HG03064 (cell line): ENCODE measurements at regions not wholly inside any gene's neighbourhood (a gene's known extent, or its start where the extent isn't known, plus 50 kb on each side); places are given as distances from the start of the nearest gene placed in this dataset.
A peak's percentile ranks its signal among the peaks of the same experiment; 100 is the strongest.

ENCODE experiments used
- ATAC-seq: cut with Tn5 transposase; IDR thresholded peaks from one replicate; pipeline ENCODE4 v1.9.1; 2021; ENCODE audit warnings: low read depth; ENCODE audit not compliant: unreplicated experiment

DNA sequence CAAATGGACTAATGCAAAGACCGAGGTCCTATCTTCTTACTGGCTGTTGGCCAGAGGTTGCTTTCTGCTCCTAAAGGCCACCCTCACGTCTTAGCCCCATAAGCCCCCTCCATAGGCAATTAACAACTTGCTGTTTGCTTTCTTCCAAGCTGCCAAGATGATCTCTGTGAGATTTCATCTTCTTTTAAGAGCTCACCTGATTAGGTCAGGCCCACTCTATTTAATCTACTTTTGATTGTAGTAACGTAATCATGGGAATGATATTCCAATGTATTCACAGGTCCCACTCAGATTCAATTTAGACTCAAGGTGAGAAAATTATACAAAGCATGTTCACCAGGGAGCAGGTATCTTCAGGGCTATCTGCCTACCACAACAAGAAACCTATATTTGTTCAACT is 84.4 kb upstream of the RAD23B start:
- ATAC-seq, result no peak

DNA sequence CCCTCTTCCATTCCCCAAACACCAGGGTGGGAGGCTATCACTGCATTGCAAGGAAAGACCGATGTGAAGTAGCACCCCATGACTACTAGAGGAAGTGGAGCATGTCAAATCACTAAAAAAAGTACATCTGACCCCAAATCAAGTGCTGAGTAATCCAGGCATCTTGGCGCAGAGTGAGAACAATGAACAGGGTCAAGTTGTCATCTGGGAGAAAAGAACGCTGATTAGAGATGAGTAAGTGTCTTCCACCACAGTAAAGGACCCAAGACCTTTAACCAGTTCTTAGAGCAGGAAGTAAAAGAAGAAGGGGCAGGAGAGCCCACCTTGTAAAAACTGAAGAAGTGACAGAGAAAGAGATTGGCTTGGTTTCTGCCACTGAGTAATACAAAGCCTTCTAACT is 75.0 kb upstream of the RAD23B start:
- no peak for ATAC-seq

DNA sequence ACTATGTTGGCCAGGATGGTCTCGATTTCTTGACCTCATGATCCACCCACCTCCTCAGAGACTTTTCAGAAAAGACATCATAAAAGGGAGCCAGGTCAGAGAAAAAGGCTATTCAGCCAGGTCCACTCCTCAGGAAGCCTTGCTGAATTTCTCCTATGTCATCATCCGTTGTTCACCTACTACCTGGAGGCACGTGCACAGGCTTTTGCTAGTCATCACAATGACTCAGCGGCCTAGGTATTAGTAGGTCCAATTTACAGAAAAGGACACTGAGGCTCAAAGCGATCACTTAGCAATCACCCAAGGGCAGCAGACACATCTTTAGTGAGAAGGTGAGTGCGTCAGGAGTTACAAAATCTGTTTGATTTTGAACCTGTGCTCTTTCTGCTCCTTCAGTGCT is 72.3 kb upstream of the RAD23B start:
- no peak for ATAC-seq

DNA sequence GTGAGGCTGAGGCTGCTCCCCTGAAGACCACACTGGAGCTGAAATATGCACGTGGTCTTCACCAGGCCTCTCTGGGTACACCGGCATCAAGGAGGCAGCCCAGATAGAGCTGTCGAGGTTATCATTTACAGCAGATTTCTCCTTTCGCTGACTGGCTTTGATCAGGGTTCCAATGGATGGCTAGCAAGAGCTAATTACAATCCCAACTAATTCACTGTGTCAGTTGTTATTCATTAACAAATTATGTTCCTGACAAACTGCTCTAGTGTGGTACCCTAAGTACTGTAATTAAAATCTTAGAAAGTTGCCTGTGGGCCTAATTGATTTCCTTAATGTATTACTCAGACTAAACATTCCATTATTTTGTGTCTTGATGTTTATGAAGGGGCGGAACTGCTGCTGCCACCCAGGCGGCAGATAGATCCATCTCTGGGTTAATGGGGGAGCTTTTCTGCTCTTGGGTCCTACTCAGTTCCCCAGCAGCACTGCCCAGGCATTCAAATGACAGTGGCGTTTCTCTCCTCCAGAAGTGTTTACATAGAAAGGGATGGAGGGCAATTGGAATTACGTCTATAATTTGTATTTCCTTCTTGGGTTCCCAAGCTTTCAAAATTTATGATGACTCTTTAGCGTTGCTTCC is 71.7 kb upstream of the RAD23B start:
- no peak for ATAC-seq

DNA sequence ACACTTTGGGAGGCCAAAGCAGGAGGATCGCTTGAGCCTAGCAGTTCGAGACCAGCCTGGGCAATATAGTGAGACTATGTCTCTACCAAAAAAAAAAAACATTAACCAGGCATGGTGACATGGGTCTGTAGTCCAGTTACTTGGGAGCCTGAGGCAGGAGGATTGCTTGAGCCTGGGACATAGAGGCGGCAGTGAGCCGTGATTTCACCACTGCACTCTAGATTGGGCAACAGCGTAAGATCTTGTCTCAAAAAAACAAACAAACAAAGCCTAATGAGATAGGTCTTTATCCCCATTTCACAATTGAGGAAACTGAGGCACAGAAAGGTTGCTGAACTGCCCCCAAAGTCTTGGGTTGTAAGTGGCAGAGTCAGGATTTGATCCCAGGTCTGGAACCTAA is 70.5 kb upstream of the RAD23B start:
- ATAC-seq, result no peak

DNA sequence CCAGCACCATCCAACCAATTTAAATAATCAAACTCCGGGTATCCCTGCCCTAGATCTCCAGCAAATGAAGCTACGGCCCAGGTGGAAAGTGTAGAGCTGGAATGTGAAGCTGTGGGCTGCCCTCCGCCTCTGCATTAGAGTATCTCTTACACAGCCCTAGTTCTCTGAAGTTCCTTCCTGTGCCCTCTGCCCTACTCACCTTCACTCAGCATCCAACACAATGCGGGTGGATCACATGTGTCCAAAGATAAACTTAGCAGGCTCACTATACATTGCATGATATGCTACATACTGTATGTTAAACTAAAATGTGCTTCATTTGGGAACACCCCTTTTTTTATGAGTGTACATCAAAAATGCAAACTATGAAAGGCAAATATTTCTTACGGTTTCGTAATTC is 70.0 kb upstream of the RAD23B start:
- peak; percentile 10 for ATAC-seq

DNA sequence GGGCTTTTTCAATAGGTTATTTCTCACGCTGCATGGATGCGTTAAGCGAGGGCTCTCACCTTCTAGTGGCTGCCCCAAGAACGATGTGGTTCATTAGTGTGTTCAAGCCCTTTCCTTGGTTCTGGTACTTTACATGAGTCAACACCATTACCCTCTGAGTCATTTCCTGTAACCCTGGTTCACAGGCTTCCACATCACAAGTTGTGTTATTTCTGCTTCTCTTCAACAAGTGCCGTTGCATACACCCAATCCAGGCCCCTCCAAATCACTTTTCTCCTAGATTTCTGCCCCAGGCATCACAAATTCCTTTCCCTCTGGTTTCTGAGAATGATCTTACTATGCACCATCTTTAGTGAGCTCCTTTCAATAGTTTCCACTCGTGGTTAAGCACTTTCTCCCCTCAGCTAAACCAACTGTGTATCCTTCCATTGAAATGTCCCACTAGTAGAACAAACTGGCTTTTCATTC is 69.5 kb upstream of the RAD23B start:
- ATAC-seq, result peak; percentile 83

DNA sequence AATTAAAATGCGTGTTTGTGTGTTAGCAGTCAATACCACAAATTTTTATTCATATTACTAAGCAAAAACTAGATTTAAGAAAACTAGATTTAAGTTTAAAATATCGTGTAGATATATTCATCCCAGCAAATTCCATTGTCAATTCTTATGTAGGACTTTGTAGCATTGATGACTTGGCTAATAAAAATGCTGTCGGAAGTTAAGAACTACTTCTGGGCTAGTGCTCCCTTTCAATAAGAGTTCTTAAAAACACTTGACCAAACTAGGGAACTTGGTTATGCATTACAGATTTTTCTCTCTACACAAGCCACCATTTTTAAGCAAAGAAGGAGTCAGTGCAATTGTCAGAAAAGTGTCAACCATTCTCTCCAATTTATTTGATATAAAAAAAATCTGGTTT is 68.7 kb upstream of the RAD23B start:
- no peak for ATAC-seq

DNA sequence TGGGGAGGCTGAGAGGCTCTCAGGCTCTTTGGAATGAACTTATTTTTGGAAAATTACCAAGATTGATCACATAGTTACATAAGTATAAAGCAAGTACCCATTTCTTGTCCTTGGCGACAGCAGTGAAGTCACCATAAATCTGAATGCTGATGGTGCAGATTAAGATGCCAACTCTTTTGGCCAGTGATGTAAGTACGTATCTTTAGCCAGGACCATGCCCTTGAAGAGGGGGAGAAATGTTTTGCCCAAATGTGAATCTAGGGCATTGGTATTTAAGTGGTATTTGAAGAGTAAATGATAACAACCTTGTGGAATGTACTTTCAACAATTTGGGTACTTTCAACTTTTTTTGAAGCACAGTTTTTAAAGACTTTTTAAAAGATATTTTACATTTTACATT is 68.2 kb upstream of the RAD23B start:
- ATAC-seq, result no peak

DNA sequence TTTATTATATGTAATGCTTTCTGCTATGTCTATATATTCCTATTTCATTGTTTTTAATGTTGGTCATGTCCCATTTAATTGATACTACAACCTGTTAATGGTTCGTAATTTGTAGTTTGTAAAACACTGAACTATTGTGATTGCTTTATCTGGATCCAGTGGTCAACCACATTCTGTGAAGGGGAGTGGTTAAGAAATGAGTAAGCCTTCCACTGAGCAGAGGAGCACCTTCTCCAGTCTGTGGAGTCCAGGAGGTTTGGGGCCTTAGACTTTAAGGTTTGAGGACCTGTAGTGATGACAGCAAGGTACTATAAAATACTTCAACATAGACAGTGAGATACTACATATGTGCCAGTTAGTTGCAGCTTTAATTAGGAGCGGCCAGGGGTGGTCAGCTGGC is 67.7 kb upstream of the RAD23B start:
- ATAC-seq, result no peak

DNA sequence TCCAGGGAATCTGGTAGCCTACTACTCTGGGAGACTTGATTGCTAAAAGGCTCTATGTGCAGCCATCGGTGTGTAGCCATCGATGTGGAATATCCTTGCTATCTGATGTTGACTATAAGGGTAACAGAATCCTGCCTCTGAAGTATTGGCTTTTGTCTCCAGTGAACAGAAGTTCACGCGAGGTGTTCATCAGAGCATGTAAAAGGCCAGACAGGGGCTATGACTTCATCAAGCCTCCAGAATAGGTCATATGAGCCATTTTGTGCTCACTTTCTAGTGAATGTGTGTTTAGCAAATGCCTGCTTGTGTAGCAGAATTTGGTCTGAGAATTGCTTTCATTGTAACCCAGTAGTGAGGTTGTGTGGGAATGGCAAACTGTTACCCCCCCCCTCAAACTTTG is 66.8 kb upstream of the RAD23B start:
- ATAC-seq, result no peak

DNA sequence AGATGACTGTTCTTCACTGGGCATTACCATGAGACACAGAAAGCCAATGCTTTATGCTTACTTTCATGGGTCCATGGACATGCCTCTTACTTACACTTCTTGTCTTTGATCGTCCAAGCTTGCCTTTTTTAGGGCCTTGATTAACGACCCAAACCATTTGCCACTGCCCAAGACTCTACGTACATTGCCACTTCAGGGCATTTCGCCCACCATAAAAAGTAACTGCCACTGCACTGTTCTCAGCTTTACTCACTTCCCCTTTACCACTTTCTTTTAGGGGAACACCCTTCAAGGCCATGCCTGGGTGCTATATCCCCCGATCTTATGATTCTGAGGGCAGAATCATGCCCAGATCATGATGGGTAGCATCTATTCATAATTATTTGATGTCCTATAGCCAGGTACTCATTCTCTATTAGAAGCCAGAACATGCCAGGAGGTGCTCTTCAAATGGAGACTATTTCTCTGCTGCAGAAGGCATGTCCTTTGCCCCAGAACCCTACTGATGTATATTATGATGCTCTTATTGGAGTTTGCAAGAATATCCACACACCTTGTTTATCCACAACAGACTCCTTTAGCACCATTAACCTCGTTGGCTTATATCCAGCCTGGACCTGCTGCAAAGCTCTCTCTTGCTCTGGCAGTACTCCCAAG is 64.1 kb upstream of the RAD23B start:
- peak; percentile 88 for ATAC-seq

DNA sequence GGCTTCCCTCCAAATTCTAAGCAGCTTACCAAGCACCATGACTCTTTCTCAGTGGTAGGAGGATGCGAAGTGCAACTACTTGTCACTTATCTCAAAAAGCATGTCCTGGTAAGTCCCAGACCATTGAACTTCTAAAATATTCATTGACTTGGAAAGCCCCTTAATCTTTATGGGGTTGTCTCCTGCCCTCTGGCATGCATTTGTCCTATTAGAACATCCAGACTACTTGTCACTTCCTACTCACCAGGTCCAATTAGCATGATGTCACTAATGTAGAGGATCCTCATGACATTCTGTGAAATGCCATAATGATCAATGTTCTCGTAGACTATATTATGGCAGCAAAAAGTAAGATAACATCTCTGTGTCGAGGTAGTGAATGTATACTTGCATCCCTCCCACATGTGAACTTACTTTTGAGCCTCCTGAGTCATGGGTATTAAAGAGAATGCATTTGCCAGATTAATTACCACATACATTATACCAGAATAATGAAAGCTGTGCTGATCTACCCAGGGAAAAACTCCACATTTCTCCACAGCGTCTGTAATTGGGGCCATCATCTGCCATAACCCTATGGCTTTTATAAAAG is 63.5 kb upstream of the RAD23B start:
- peak; percentile 29 for ATAC-seq

DNA sequence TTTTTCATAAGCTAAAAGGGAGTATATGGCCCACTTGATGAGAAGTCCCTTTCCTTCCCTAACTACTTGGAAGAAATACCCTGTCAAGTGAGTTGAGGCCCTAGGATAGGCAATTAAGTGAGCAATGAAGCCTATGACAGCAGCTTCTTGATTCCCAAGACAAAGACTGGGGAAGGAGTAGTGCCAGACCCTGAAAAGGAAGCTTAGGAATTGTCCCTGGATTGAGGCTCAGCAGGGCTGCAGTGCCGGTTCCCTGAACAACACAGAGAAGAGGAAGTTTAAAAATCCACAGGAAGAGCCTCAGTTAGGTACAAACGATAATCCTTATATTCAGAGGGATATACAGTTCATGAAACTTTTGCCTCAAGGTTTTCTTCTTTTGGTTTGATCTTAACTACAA is 61.8 kb upstream of the RAD23B start:
- ATAC-seq, result no peak

DNA sequence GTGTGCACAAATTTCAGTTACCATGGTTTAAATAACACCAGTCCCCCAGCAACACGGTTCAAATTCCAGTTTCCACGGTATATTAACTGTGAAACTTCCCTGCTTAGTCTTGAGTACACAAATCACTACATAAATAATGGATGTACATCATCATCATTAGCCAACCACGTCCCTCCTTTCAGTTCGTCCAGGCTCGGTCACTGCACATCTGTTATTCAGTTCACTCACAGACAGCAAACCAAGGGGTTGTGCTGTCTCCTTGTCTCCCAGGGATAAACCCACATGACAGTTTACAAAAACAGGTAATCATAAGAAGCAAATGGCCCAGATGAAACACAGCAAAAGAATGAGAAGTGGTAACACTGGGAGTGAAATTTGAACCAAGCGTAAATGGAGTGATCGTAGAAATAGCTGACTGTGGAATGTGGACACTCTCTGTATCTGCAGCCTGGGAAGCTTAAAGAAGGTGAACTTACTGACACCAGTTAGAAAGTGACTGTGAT is 61.0 kb upstream of the RAD23B start:
- no peak for ATAC-seq

DNA sequence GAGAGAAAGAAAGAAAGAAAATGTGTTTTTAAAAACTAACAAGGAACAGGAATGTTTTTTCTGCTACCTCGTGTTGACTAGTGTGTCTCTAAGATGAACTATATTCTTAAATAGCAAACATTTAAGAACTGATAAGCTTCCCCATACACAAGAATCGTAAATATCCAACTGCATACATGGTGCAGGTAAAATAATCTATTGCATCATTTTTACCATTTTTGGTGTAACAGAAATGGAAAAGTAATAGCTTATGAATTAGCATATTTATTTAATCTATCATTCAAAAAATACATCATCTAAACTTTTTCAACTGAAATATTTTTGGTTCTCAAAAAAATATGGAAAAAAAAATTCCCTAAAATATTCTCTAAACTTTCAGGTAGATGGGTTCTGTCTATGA is 59.7 kb upstream of the RAD23B start:
- ATAC-seq, result no peak

DNA sequence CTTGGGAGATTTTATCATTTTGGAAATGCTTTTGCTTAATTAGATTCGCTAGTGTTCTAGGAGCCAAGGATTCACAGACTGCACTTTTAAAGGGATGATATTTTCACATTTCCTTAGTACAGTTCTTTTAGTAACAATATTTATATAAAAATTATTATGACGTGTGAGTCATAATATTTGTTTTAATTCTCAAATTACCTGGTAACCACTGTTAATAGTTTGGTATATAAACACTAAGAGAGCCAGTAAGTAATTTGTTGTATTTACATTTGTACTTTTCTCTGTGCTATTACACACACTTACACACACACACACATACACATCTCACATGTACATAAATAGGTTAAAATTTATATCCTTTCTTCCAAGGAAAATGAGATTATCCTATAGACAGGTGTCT is 58.8 kb upstream of the RAD23B start:
- no peak for ATAC-seq

DNA sequence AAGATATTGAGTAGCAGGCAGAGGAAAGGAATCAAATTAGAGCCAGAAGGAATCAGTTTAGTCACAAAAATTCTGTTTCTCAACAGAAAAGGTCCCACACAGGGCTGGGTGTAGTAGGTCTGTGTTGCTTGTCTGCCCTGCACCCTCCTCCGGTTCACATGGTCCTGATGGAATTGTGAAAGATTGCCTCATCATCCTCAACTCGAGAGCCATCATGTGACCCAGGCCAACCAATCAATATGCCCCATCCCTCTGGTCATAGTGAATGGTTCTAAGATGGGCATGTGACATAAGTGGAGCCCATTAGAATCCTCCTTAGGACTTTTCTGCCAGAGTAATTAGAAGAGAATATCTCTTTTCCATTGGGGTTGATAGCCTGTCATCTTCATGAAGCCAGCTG is 56.7 kb upstream of the RAD23B start:
- ATAC-seq, result no peak

DNA sequence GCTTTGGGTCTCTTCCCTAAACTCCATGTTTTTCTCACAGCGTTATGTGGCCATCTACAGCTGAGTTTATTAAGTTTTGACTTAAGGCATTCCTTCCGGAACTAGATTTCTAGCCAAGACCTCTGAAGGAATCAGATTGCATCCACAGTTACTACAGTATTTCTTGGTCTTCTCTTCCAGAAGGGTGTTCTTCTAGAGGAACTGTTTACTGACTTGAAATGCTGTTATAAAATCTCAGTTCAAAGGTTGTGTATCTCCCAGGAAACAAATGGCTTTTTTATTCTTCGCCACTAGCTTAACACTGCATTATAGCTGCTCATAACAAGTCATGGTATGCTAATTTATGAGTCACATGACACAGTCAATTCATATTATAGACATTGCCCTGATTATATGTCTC is 55.3 kb upstream of the RAD23B start:
- no peak for ATAC-seq

DNA sequence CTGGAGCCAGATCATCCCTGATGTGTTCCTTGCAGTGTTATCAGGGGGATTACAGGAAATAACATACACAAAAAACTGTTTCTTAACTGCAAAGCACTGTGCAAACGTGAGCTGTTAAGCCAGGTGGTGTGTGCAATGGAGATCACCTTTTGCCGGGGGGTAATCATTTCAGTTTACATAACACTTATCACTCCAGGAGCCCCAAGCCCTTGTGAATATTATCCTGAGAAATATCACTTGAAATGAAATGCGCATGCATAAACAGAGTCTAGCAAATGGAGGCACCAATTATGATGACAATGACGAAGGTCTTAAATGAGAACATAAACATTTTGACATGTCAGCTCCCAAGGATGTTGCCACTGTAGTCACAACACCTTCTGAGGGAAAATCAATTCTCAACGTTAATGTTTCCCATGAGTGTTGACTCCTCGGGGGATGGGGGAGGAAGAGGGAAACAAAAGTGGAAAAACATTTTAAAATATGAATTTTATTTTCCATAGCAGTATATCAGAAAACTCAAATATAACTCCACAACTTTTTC is 54.5 kb upstream of the RAD23B start:
- no peak for ATAC-seq

DNA sequence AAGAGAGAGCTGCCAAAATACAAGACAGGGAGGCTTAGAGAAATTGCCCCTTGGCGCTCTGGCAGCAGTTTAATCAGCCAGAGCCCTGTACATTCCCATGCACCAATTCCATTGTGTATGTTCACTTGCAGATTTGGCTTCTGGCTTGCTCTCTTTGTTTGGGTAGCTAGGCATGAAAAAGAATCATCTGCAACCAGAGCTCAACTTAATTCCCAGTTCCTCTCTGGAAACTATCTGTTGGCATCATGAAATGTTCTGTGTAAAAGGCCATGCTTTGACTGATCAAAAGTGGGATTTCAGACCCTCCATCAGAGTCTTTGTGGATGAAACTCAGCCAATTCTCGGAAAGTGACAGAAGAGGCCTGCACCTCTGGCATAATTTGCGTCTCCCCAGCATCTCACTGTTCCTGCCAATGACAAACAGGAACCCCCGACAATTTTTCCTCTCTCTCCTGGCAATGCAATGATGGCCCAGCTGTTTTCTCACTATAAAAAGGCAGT is 53.8 kb upstream of the RAD23B start:
- ATAC-seq, result no peak
